ENCODE measurements at regions not wholly inside any gene's neighbourhood (a gene's known extent, or its start where the extent isn't known, plus 50 kb on each side); places are given as distances from the start of the nearest gene placed in this dataset.

GRCh38 chr7:35333265-35333664 lies 79.4 kb upstream of the TBX20 start:
- TF ChIP-seq, protein P1, sequence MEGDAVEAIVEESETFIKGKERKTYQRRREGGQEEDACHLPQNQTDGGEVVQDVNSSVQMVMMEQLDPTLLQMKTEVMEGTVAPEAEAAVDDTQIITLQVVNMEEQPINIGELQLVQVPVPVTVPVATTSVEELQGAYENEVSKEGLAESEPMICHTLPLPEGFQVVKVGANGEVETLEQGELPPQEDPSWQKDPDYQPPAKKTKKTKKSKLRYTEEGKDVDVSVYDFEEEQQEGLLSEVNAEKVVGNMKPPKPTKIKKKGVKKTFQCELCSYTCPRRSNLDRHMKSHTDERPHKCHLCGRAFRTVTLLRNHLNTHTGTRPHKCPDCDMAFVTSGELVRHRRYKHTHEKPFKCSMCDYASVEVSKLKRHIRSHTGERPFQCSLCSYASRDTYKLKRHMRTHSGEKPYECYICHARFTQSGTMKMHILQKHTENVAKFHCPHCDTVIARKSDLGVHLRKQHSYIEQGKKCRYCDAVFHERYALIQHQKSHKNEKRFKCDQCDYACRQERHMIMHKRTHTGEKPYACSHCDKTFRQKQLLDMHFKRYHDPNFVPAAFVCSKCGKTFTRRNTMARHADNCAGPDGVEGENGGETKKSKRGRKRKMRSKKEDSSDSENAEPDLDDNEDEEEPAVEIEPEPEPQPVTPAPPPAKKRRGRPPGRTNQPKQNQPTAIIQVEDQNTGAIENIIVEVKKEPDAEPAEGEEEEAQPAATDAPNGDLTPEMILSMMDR (IDR thresholded peaks at IDR 0.05) = no peak
- TF ChIP-seq POLR2A (IDR thresholded peaks at IDR 0.05) = no peak
